Loucy (cell line): ENCODE measurements at regions not wholly inside any gene's neighbourhood (a gene's known extent, or its start where the extent isn't known, plus 50 kb on each side); places are given as distances from the start of the nearest gene placed in this dataset.

Experiments
- EZH2phosphoT487 ChIP-seq: fragments of 200-600 bp; IDR thresholded peaks from 2 replicates; pipeline ENCODE4 v1.6.1; 2018; ENCODE audit warnings: antibody characterized with exemption, mild to moderate bottlenecking, moderate library complexity, borderline replicate concordance
- TF ChIP-seq, protein P1 (sequence below): fragments of 200-600 bp; sonication (generic); conservative IDR thresholded peaks from 2 replicates; pipeline ENCODE4 v1.5.1; 2014; ENCODE audit warnings: mild to moderate bottlenecking, antibody characterized with exemption, low read length

DNA sequence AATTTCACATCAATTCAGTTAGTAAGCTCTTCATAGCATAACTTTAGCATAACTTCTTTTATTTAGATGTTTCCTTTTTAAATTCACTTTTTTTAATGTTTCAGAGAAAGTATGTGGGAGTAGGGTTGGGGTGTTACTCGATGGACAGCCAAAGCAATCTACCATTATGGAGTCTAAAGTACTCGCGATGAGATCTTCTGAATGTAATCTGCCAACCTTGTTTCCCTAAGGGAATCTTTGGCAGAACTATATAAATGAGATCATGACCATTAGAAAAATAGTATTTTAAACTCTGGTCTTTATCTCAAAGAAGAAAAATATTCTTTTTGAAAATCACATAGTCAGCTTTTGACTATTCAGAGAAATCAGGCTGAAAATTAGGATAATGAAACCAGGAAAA lies 103.9 kb downstream of the BBS10 start:
- TF ChIP-seq, protein P1, sequence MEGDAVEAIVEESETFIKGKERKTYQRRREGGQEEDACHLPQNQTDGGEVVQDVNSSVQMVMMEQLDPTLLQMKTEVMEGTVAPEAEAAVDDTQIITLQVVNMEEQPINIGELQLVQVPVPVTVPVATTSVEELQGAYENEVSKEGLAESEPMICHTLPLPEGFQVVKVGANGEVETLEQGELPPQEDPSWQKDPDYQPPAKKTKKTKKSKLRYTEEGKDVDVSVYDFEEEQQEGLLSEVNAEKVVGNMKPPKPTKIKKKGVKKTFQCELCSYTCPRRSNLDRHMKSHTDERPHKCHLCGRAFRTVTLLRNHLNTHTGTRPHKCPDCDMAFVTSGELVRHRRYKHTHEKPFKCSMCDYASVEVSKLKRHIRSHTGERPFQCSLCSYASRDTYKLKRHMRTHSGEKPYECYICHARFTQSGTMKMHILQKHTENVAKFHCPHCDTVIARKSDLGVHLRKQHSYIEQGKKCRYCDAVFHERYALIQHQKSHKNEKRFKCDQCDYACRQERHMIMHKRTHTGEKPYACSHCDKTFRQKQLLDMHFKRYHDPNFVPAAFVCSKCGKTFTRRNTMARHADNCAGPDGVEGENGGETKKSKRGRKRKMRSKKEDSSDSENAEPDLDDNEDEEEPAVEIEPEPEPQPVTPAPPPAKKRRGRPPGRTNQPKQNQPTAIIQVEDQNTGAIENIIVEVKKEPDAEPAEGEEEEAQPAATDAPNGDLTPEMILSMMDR, result no peak
- TF ChIP-seq EZH2phosphoT487, result no peak
